Mucosa of rectum (tissue), 2 donors: ENCODE measurements at regions not wholly inside any gene's neighbourhood (a gene's known extent, or its start where the extent isn't known, plus 50 kb on each side); places are given as distances from the start of the nearest gene placed in this dataset.

Experiments
- H3K27ac ChIP-seq, 2 donors: one replicate each; pipeline ENCODE4 v1.7.0; 2013; ENCODE audit warnings: inconsistent platforms in 2 of 2, low read depth in 2 of 2, low read length in 2 of 2
- H3K27me3 ChIP-seq, 2 donors: one replicate each; pipeline ENCODE4 v1.7.0; 2013; ENCODE audit warnings: low read length in 2 of 2; ENCODE audit not compliant: control insufficient read depth in 2 of 2, insufficient read depth in 2 of 2
- H3K36me3 ChIP-seq, 2 donors: one replicate each; pipeline ENCODE4 v1.7.0; 2013; ENCODE audit warnings: low read length in 2 of 2; ENCODE audit not compliant: control insufficient read depth in 2 of 2, insufficient read depth in 2 of 2
- H3K4me1 ChIP-seq, 2 donors: one replicate each; pipeline ENCODE4 v1.7.0; 2013; ENCODE audit warnings: low read length in 2 of 2, mild to moderate bottlenecking in 1 of 2; ENCODE audit not compliant: control insufficient read depth in 2 of 2, insufficient read depth in 2 of 2
- H3K4me3 ChIP-seq, 2 donors: one replicate each; pipeline ENCODE4 v1.7.0; 2013; ENCODE audit warnings: low read length in 2 of 2
- H3K9ac ChIP-seq, 2 donors: one replicate each; pipeline ENCODE4 v1.7.0; 2013; ENCODE audit warnings: low read length in 2 of 2, low read depth in 1 of 2, mild to moderate bottlenecking in 1 of 2
- H3K9me3 ChIP-seq, 2 donors: one replicate each; pipeline ENCODE4 v1.7.0; 2013; ENCODE audit warnings: low read length in 2 of 2; ENCODE audit not compliant: control insufficient read depth in 2 of 2
- donor health status: healthy.
- donor health status: Normal muscosa, but diverticular disease.

DNA sequence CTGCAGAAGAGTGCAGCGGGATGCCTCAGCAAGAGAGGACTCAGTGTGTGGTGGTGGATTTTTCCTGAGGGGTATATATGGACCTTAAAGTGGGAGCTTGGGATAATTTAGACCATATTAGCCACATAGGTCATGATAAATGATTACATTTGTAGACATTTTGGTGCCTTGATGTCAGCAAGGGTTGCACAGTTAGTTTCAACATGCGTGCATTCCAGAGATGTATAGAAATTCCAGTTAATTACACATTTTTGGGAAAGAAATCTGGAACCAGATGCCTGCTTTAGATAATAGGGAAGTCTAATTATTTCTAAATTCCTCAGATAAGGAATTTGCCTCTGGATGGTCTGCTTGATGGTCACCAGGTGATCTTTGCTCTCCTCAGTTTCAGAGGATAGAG is 440.6 kb upstream of the PAPPA start:
- Histone ChIP-seq H3K27ac (no peak overlapping the region), H3K4me1 (no peaks in the 10 kb centered on the region), H3K27me3 (no peaks in the 10 kb centered on the region)

GRCh38 chr9:115715666-115716065 is 437.9 kb upstream of the PAPPA start:
- H3K4me3 ChIP-seq, result no peak overlapping the region

More for the DNA sequence above, 440.6 kb upstream of the PAPPA start:
- H3K9ac ChIP-seq, result no peak overlapping the region
- no peak overlapping the region for H3K4me3 ChIP-seq
- H3K36me3 ChIP-seq, result no peaks in the 10 kb centered on the region
- no peaks in the 10 kb centered on the region for H3K9me3 ChIP-seq

DNA sequence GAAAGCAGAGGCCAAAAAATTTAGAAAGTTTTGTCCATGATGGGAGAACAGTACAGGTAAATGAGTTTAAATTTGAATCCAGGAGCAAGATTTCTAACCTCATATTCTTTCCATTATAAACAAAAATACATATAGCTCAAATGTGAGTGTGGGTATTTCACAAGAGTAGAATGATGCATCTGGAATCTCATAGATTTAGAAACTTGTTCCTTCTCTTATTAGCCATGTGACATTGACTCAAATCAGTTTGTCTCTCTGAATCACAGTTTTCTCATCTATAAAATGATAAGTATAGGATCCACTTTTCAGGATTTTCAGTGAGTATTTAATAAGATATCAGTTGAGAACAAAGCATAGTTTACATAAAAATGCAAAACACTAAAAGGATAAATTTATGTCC is 436.3 kb upstream of the PAPPA start:
- no peaks in the 10 kb centered on the region for H3K4me1 ChIP-seq
- no peak overlapping the region for H3K4me3 ChIP-seq
- H3K36me3 ChIP-seq, result no peaks in the 10 kb centered on the region

More at GRCh38 chr9:115715666-115716065, 437.9 kb upstream of the PAPPA start:
- no peaks in the 10 kb centered on the region for H3K4me1 ChIP-seq
- no peak overlapping the region for H3K9ac ChIP-seq
- H3K36me3 ChIP-seq, result no peaks in the 10 kb centered on the region
- H3K9me3 ChIP-seq, result no peaks in the 10 kb centered on the region
- H3K27me3 ChIP-seq, result no peaks in the 10 kb centered on the region
- no peak overlapping the region for H3K27ac ChIP-seq

GRCh38 chr9:115717711-115718173 is 435.8 kb upstream of the PAPPA start:
- Histone ChIP-seq H3K9ac (no peak overlapping the region), H3K4me3 (no peak overlapping the region), H3K27ac (no peak overlapping the region), H3K36me3 (no peaks in the 10 kb centered on the region), H3K9me3 (no peaks in the 10 kb centered on the region), H3K27me3 (no peaks in the 10 kb centered on the region), H3K4me1 (no peaks in the 10 kb centered on the region)

More for the DNA sequence above, 436.3 kb upstream of the PAPPA start:
- Histone ChIP-seq H3K9me3 (no peaks in the 10 kb centered on the region), H3K27me3 (no peaks in the 10 kb centered on the region), H3K27ac (no peak overlapping the region), H3K9ac (no peak overlapping the region)

GRCh38 chr9:115730396-115730795 is 423.2 kb upstream of the PAPPA start:
- Histone ChIP-seq H3K9ac (no peak overlapping the region), H3K4me1 (no peaks in the 10 kb centered on the region), H3K27me3 (no peaks in the 10 kb centered on the region), H3K4me3 (no peak overlapping the region), H3K9me3 (no peaks in the 10 kb centered on the region), H3K36me3 (no peaks in the 10 kb centered on the region), H3K27ac (no peak overlapping the region)

DNA sequence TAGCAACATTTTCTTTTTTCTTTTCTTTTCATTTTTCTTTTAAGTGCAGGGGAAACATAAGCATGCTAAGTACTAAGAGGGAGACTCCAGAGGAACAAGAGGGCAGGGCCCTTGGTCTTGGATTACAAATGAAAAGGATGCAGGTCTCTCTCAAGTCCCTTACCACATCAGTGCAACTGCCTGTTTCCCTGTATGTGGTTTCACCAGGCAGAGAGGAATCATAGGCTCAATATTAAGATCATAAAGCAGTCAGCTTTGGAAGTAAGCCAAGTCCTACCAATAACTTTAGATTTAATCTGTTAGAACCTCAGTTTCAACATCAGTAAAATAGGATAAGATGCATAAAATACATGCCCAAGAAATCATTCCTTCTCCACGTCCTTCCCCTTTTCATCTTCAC is 422.7 kb upstream of the PAPPA start:
- Histone ChIP-seq H3K4me1 (no peaks in the 10 kb centered on the region), H3K4me3 (no peak overlapping the region), H3K9me3 (no peaks in the 10 kb centered on the region), H3K9ac (no peak overlapping the region), H3K27ac (no peak overlapping the region), H3K27me3 (no peaks in the 10 kb centered on the region), H3K36me3 (no peaks in the 10 kb centered on the region)

GRCh38 chr9:115733318-115734110 is 420.1 kb upstream of the PAPPA start:
- Histone ChIP-seq H3K9ac (no peak overlapping the region), H3K9me3 (no peaks in the 10 kb centered on the region), H3K4me1 (no peaks in the 10 kb centered on the region), H3K27ac (no peak overlapping the region), H3K27me3 (no peaks in the 10 kb centered on the region), H3K36me3 (no peaks in the 10 kb centered on the region), H3K4me3 (no peak overlapping the region)

- Histone ChIP-seq H3K9me3 (no peaks in the 10 kb centered on the region), H3K27ac (no peak overlapping the region), H3K36me3 (no peaks in the 10 kb centered on the region), H3K27me3 (no peaks in the 10 kb centered on the region), H3K4me1 (no peaks in the 10 kb centered on the region), H3K4me3 (no peak overlapping the region), H3K9ac (no peak overlapping the region)
These were observed 414.3 kb upstream of the PAPPA start for GRCh38 chr9:115739096-115739875.

DNA sequence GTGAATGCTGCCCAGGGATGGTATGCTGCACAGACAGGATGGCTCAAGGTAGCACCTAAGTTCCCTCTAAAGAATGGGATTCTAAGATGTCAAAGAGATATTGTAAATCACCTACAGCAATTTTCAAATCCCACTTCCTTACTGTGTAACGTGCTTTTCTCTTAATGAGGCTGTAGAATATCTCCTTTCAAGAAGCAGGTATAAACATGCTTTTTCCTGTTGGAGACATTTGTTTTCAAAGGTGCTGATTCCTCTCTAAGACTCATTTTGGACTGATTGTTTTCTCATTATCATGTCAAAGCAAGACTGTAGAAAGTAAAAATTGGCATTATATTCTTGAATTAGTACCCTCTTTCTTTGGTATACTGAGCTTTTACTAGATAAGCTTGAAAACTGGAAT is 412.6 kb upstream of the PAPPA start:
- H3K9me3 ChIP-seq, result no peaks in the 10 kb centered on the region
- H3K27ac ChIP-seq, result no peak overlapping the region
- H3K9ac ChIP-seq, result no peak overlapping the region
- H3K4me3 ChIP-seq, result no peak overlapping the region
- H3K4me1 ChIP-seq, result no peaks in the 10 kb centered on the region
- H3K27me3 ChIP-seq, result no peaks in the 10 kb centered on the region
- no peaks in the 10 kb centered on the region for H3K36me3 ChIP-seq
